Fibroblast of mammary gland (primary cell): ENCODE measurements at regions not wholly inside any gene's neighbourhood (a gene's known extent, or its start where the extent isn't known, plus 50 kb on each side); places are given as distances from the start of the nearest gene placed in this dataset.
"Not testable (repeated sequence)": the region's sequence is repeated elsewhere in the genome, so short reads cannot be mapped to it uniquely, and the experiment has no call there.

ENCODE experiments used
- DNase-seq: peaks from one replicate; pipeline ENCODE4 v3.0.0-alpha.2; 2010; ENCODE audit warnings: low read depth
- H3K4me3 ChIP-seq: 2 replicates; pipeline ENCODE4 v1.5.1; 2011; ENCODE audit warnings: low read depth, mild to moderate bottlenecking, low read length, moderate library complexity; ENCODE audit not compliant: control insufficient read depth
- TF ChIP-seq, protein P1 (sequence below): conservative IDR thresholded peaks from 2 replicates; pipeline ENCODE4 v1.5.1; 2011; ENCODE audit warnings: low read depth, low read length, inconsistent platforms; ENCODE audit not compliant: control insufficient read depth, insufficient read depth

DNA sequence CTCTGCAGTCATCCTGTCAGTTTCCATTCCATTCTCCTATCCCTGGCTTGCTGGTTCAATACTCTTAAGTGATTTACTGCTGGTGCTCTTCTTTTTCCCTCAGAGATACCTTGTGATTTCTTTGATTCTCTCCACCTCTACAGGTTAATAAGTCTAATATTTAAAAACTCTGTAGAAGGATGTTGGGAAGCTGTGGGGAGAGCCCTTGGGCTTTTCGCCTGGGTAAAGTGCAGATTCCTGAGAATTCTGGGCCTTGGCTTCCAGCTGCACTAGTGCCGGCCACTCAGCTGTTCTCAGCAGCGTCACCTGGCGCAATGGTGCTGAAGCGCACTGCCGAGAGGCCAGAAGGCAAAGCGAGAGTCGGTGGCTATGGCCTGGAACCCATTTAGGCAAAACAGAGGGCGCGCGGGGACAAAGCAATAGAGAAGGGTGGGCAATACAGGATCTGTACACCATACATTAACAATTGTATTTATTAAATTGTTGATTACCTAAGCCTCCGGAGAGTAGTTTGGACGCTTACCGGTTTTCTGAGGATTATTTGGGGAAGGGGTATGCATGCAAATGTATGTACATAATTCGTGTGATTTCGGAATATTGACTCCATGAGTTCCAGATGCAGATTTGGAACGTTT, 130.3 kb downstream of the PPIAL4A start:
- not testable (repeated sequence) for DNase-seq, H3K4me3 ChIP-seq
- TF ChIP-seq, protein P1, sequence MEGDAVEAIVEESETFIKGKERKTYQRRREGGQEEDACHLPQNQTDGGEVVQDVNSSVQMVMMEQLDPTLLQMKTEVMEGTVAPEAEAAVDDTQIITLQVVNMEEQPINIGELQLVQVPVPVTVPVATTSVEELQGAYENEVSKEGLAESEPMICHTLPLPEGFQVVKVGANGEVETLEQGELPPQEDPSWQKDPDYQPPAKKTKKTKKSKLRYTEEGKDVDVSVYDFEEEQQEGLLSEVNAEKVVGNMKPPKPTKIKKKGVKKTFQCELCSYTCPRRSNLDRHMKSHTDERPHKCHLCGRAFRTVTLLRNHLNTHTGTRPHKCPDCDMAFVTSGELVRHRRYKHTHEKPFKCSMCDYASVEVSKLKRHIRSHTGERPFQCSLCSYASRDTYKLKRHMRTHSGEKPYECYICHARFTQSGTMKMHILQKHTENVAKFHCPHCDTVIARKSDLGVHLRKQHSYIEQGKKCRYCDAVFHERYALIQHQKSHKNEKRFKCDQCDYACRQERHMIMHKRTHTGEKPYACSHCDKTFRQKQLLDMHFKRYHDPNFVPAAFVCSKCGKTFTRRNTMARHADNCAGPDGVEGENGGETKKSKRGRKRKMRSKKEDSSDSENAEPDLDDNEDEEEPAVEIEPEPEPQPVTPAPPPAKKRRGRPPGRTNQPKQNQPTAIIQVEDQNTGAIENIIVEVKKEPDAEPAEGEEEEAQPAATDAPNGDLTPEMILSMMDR, result peak; percentile 3

DNA sequence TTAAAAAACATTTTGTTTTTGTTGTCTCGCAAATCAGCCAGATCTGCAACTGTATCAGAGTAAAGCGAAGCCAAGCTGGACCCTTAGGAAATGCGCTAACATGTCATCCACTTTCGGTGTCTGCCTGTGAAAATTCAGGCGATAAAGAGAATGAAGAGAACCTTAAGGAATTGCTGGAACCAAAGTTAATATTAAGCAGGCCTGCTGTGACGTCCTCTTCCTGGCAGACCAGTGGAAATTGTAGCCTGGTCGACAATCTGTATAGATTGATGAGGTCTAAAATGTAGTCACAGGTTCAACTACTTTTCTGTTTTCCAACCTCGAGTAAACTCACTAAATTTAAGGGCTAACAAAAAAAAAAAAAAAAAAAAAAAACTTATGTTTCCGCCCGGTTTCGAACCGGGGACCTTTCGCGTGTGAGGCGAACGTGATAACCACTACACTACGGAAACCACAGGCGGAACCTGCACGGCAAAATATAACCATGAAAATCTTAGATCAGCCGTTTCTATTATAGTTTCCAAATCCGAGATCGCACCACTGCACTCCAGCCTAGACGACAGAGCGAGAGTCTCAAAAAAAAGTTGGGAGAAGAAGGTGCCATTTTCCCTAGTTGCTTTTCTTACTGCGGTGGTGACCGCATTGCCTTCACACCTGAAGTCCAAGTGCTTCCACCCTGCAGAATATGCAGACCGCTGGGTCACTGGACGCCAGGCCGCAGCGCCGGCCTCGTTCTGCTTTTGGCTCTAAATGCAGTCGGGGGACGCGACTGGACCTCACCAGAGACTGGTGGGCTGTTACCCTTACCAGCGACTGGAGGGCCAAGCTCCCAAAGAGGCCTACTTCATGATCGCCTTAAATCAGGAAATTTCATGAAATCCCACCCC, 131.0 kb downstream of the PPIAL4A start:
- DNase-seq, result peak; percentile 70
- H3K4me3 ChIP-seq, result peak overlapping the region; percentile 45

DNA sequence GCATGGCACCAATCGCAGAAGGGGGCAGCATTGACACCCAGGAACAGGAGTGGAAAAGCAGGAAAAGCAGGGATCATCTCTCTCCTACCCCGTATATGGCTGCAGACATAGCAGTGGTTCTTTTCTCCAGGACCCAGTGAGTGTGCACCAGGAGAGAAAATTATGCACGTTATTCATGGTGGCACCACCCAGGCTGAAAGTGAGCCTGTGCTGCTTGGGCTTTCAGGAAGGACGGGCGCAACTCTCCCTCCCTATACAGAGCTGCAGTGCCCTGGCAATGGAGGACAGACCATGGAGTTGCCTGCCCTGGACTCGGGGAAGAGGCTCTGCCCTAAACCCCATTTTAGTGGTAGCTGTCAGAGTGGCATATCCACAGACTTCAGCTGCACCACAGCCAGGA, 132.1 kb downstream of the PPIAL4A start:
- not testable (repeated sequence) for DNase-seq, H3K4me3 ChIP-seq

DNA sequence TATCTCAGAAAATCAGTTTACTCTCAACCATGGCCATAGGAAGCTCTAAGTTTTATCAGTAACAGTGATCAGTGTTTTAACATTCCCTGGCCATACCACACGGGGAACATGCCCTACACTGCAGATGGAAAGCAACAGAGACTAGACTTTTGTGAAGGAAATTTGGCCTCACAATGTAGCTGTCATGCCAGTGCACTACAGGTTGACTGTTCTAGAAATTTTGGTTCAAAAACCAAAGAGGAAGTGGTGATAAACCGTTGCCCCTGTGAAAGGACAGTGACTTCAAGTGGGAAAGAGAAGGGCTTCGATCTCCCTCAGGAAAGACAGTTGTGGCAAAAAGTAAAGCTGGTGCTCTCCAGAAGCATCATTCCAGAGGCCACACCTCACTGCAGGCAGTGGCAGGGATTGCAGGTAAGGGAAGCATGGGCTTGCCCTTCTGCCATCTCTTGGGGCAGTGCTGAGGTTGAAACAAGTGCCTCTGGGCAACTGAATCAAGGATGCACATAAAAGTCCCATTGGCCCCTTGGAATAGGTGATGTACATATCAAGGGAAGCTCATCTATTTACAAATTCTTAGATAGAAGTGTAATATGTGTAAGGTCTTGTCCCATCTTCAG, 143.4 kb downstream of the PPIAL4A start:
- DNase-seq, H3K4me3 ChIP-seq: not testable (repeated sequence)

DNA sequence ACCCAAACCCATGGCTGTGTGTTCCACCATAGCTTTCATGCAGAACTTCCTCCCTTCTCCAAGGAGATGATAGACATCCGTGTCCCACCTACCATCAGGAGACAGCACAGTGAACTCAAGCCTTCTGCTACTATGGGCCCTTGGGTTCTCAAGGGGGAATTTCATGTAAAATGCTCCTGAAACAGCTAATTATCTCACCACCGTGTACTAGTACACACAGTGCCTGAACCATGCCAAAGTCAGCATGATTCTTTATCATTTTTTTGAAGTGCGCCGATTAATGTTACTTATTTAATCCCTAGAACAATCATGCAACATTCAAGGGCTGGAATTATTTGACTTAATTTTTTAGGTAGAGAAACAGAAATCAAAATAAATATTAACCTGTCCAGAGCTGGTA, 147.2 kb downstream of the PPIAL4A start:
- not testable (repeated sequence) for H3K4me3 ChIP-seq

DNA sequence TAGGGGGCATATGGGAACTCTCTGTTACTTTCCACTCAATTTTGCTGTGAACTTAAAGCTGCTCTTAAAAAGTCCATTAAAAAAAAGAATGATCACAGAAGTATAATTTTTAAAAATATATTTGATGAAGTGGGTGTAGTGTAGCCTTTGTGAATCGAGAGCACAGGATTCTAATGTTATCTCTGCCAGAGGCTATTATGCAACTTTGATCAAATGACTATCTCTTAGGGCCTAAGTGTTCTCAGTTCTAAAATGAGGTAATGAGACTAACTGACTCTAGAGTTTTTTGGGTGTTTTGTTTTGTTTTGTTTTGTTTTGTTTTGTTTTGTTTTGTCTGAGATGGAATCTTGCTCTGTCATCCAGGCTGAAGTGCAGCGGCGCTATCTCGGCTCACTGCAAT, 143.2 kb downstream of the FAM72B start:
- H3K4me3 ChIP-seq, DNase-seq: not testable (repeated sequence)

More for the DNA sequence above, 147.2 kb downstream of the PPIAL4A start:
- DNase-seq, result not testable (repeated sequence)

DNA sequence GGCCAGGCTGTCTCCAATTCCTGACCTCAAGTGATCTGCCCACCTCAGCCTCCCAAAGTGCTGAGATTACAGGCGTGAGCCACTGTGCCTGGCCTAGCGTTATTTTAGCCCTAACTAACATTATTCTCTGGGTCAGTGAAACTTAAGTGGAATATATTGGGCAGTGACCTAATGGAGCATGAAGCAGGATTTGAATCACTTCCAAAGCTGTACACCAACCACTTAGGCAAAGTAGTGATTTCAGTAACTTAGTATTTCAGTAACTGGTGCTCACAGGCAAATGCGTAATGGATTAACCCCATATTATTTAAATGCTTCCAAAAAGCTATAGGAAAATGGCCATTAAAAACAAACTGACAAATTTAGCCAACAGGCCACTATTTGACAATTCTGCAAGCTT, 142.6 kb downstream of the FAM72B start:
- DNase-seq, H3K4me3 ChIP-seq: not testable (repeated sequence)

DNA sequence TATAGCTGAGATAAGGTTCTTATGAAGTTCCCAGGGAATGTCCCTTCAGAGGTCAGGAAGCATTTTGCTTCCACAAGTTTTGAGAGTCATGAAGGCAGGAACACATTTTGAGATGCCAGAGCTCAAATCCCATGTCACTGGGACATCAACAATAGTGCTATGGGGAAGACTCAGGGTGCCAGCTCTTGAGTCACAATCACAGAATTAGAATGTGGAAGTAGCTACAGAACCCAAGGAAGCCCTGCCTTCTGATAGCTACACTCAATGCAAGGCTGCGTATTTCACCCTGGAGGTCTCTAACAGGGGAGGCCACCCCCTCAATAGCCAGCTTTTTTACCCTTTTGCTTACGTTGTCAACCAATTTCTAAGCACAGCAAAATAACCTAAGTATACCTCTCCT, 141.3 kb downstream of the FAM72B start:
- not testable (repeated sequence) for DNase-seq

DNA sequence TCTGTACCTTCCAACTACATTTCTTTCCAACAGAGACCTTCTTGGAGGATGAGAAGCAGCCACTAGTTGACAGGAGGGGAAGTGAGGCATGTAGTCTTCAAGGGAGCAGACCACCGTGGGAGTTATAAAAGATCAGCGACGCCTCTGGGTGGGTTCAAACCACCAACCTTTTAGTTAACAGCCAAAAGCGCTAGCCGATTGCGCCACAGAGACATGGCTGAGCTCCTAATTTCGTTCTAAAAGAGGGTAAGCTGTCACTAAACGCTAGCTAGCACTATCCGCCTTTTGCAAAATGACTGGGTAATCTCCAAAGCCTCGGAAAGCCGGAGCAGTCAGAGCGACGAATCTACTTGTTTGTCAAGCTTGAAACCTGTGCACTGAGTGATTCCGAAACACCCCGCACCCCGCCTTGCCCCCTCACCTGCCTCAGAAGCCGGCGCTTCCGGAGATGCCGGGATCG, 135.8 kb downstream of the FAM72B start:
- DNase-seq, result not testable (repeated sequence)

More for the DNA sequence above, 141.3 kb downstream of the FAM72B start:
- H3K4me3 ChIP-seq, result not testable (repeated sequence)

DNA sequence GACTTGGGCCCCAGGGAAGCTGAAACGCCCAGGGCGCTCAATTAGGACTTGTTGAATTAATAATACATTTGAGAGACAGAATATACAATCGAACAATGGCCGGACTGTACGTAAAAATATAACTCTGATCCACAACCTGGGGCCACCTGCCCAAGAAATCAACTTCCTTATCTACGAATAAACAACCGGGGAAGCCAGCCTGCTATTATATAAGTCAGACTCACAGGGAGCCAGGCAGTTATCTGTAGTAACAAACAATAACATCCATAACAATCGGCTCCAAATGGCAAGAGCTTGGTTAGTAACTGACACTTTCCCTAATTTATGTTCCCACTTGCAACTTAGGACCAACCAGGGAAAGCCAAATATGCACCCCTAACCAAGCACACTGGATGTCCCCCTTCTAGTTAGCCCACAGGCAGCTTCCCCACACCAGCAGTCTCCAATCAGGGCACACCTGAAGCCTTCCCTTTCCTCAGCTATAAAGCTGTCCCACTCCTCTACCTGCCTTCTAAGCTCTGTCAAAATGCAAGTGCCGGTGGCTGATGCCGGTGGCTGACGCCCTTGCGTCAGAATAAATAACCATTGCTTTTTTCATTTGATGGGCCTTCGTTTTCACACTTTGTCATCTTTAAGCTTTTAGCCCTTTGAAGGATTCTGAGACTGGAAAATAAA, 135.2 kb downstream of the FAM72B start:
- H3K4me3 ChIP-seq, DNase-seq: not testable (repeated sequence)

More for the DNA sequence above, 135.8 kb downstream of the FAM72B start:
- H3K4me3 ChIP-seq, result not testable (repeated sequence)

DNA sequence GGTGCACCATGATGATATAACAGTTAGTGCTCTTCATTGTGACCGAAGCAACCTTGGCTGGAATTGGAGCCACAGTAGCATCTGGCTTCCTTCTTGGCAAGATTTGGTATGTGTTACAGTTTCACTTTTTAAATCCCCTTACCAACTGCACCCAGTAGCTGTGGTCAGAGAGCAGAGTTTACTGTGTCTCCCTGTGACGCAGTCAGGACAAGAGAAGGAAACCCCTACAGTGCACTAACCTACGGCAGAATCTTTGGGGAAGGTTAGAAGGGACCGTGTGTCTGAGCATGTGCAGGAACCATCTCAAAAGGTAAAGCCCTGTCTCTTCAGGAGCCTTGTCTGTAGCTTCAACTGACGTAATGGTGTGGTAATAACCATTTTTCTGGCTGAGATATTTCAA, 134.0 kb downstream of the FAM72B start:
- DNase-seq, H3K4me3 ChIP-seq: not testable (repeated sequence)

DNA sequence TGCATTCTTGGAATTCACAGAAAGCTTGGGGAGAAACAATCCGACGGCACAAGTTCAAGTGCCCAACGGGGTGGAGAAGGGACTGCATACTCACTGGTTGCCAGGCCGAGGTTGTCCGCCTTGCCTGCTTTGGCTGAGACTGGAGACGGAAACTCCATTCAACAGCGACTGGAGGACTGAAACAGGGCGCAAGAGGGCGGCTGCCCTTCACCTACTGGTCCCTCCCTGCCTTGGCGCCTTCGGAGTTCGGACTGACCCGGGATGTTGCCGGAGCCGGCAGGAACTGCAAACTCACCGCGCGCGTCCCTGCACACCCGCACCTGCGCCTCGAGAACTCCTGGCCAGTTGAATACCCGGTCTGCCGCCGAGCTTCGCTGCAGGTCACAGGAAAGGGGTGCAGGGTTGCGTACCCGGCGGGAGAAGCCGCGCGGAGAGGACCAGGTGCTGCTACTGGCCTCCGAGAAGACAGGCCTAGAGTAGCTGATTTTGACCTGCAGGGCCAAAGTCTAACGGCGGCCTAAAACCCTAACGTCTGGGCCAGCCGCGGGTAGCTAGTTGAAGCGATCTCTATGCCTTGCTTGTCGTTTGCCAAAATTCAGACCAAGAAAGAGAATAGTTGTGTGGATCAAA, 132.9 kb downstream of the FAM72B start:
- not testable (repeated sequence) for DNase-seq, H3K4me3 ChIP-seq

DNA sequence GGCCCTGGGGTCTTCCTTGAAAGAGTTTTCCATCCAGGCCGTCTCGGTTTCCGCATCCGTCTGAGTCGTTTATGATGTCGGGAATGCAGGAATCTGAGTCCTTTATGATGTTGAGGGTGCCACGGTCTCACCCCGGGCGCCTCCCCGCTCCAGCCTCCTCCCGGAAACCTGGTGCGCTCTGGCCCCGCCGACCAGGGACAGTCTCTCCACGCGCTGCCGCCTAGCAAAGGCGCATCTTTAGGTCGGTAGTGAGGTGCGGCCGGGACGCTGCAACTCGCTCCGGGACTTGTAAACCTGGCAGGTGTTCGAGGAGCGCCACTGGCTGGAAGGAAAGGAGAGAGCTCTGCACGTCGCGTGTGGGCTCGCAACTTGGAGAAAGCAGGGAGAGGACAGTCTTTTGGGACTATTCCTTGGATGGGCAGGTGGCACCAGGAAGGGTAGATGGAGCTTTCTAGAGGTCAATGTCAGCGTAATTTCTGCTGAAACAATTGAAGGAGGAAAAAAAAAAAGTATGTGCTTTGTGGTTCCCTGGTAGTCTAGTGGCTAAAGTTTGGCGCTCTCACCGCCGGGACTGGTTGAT, 132.0 kb downstream of the FAM72B start:
- not testable (repeated sequence) for H3K4me3 ChIP-seq, DNase-seq

DNA sequence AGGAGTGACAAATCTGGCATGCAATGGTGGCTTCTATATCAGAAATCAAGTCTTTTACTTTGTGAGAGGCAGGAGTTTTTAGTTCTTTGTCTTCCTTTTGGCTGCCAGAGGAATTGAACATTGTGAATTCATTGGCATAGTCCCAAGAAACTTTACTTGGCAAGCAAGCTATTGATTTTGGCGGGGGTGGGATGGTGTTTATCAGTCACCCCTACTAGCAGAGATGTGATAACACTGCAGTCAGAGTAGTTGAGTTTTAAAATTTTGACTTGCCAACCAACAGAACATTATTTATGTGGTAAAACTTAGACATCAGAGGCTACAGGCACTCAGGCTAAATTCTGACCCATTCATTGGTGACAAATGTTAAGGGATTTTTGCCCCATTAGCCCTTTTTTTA, 129.2 kb downstream of the FAM72B start:
- not testable (repeated sequence) for H3K4me3 ChIP-seq, DNase-seq

DNA sequence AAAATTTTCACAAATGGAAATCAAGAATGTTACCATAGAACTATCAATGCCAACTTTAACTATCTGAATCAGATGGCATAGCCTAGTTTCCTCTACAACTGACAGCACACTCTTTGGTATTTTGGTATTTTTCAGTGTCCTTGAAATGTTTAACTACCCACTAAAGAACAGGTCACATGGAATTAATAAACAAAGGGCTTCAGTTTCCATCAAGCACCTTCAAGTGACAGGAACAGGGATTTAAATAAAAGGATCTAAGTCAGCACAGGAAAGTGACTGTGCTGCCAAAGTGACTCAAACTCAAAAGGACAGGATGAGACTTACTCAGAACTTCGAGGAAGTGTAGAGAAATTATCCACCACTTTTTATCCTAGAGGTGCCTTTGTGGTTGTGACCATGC, 117.2 kb downstream of the FAM72B start:
- H3K4me3 ChIP-seq, DNase-seq: not testable (repeated sequence)

DNA sequence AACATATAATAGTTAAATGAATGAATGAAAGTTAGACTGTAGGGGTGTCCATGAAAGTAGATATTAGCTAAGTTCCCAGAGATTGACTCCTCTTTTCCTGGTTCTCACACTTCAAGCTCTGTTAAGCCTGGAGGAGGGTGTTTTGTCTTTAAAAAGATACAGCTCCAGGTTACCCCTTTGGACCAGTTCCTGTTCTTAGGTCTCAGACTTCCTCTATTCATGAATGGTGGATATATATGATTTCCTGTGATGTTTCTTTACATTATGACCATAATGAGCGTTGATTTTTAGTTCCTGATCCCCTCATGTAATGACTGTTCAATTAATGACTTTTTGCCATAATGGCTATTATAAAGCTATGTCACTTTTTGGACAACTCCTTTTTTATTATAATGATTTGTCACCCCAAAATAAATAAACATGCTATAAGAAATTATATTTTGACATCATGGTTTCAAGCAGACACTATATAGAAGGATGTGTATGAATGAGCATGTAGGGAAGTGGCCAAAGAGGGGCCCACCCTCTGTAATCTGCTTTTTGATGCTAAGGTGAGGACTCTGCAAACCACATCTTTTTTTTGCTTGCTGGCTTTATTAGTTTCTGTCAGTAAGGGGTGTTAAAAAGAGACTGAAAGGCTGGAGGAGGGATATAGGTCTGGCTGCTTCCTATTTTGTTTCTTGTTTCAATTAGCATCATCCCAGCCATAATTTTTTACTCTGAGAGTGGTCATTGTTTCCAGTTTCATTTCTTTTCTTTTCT, 115.2 kb downstream of the FAM72B start:
- DNase-seq, H3K4me3 ChIP-seq: not testable (repeated sequence)
